GM13977 (cell line): ENCODE measurements at regions not wholly inside any gene's neighbourhood (a gene's known extent, or its start where the extent isn't known, plus 50 kb on each side); places are given as distances from the start of the nearest gene placed in this dataset.
"Not testable (repeated sequence)": the region's sequence is repeated elsewhere in the genome, so short reads cannot be mapped to it uniquely, and the experiment has no call there.

Experiments used
- DNase-seq: peaks from one replicate; pipeline ENCODE4 v3.0.0; 2012; ENCODE audit warnings: low spot score
- in situ Hi-C: fragments of 300-500 bp; cut with MboI; formaldehyde crosslinking; loops from one replicate; pipeline ENCODE4 v1.12.0; 2022; ENCODE audit warnings: low sequenced_read_pairs, low pct_unique_long_range_greater_than_20kb, mixed read lengths, inconsistent platforms; ENCODE audit not compliant: unreplicated experiment
- TF ChIP-seq, protein P1 (sequence below): IDR thresholded peaks from 2 replicates; pipeline ENCODE4 v1.5.1; 2012; ENCODE audit warnings: mild to moderate bottlenecking, control low read depth; ENCODE audit not compliant: insufficient read depth; ENCODE audit errors: extremely low read depth, missing control alignments

DNA sequence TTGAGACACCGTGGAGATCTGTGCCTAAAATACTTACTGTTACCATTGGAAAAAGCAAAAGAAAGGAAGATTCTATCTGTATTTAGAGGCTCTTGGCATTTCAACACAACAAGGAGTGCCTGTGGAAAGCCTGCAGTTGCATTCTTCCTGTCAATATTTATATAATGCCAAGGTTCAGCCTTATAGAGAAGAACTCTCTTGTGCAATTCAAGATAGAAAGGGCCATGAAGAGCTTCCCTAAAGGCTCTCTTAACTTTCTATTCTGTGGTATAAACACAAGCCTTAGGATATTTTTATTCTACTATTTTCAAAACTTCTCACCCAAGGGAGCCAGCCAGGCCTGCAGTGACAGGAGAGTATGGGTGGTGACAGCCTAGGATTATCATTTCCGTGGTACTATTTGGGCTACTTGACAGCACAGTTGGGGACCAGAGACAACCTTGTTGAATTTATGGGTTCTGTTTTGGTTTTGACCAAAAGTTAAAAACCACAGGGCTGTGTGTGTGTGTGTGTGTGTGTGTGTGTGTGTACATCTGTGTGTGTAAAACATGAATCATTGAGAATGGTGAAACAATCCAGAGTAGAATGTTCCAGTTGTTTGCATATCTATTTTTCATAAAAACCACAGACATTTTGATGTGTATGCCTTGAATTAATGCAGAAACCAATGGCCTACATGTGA lies 700.9 kb upstream of the SLC35B3 start:
- no peak for DNase-seq
- TF ChIP-seq, protein P1, sequence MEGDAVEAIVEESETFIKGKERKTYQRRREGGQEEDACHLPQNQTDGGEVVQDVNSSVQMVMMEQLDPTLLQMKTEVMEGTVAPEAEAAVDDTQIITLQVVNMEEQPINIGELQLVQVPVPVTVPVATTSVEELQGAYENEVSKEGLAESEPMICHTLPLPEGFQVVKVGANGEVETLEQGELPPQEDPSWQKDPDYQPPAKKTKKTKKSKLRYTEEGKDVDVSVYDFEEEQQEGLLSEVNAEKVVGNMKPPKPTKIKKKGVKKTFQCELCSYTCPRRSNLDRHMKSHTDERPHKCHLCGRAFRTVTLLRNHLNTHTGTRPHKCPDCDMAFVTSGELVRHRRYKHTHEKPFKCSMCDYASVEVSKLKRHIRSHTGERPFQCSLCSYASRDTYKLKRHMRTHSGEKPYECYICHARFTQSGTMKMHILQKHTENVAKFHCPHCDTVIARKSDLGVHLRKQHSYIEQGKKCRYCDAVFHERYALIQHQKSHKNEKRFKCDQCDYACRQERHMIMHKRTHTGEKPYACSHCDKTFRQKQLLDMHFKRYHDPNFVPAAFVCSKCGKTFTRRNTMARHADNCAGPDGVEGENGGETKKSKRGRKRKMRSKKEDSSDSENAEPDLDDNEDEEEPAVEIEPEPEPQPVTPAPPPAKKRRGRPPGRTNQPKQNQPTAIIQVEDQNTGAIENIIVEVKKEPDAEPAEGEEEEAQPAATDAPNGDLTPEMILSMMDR = no peak

DNA sequence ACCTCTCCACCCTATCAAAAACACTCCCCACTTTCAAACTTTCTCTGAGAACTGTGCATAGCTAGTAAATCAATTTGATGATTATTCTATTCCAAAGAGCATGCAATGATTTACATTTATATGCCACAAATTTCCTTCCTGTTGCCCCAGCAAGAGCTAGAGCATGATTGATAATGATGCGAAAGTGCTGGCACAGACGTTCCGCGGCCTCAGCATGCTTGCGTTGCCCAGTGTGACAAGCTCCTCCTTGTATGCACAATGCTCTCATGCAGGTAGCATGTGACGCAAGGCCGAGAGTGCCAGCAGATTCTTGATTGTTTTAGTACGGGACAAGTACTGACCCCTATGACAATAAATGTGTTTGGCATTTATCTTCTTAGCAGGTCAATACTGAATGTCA lies 696.3 kb upstream of the SLC35B3 start:
- TF ChIP-seq, protein P1 = no peak
- no peak for DNase-seq

More for the DNA sequence above, 700.9 kb upstream of the SLC35B3 start:
- in situ Hi-C loops = no loop called here

DNA sequence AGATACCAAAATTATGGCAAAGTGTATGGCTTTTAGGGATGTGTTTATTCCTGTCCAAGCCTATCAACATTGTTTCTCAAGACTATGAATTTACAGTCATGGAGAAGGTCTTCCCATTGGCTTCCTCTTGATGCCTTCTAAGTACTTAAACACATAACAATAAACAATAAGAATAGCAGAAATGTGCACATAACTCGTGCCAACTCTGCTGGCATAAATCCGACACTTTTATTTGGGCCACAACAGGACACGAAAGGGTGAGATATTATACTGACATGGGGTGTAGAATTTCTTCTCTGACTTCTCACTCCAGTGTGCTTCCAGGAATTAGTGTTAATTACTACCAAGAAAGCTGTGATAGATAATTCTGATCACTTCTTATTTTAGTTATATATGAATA lies 695.9 kb upstream of the SLC35B3 start:
- TF ChIP-seq, protein P1 = no peak
- in situ Hi-C loops = no loop called here
- DNase-seq = no peak

More for the DNA sequence above, 696.3 kb upstream of the SLC35B3 start:
- in situ Hi-C loops = no loop called here

DNA sequence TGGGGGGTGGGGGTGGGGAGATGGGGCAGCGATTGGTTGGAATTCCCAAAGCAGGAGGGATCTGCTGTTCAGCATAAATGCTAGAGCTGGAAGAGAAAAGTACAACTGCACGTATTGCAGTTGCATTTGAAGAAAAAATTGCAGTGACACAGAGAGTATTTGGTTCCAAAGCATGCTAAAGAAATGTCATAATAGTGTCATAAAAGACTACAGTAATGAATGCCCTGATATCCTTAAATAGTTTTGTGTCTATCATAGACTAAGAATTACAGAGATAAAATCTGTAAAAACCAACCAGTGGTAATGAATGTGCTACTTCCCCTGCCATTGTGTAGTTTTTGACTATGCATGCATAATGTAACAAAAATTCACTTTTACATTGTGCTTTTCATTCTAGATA lies 693.6 kb upstream of the SLC35B3 start:
- TF ChIP-seq, protein P1 = no peak
- in situ Hi-C loops = no loop called here
- DNase-seq = no peak

DNA sequence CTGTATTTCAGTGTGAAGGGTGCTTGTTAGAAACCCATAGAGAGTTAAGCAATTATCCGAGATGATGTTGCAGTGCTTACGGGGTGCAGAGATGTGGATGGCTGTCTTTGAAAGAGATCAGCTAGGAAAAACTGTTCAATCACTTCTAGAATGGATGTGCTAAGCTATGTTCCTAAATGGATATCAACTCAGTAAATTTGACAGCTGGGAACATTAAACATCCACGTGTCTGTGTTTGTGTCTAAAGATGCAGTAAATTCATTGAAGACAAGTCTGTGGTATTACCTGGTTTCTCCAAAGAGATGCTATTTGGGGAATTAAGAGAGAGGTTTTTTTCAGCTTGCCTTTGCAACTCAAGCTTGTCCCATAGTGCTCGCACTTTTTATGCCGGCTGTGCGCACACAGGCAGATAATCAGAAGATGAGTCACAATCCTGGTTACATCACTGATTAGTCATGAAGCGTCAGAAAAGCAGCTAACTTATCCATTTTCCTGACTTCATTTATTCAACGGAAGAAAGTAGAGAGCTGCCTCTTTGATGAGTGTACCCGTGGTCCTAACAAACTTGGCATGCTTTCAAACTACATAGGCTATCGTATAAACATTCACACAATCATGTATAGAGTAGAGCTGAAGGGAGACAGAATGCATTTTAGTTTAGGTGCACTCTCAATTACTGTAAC lies 691.7 kb upstream of the SLC35B3 start:
- in situ Hi-C loops = no loop called here
- TF ChIP-seq, protein P1 = no peak
- no peak for DNase-seq

DNA sequence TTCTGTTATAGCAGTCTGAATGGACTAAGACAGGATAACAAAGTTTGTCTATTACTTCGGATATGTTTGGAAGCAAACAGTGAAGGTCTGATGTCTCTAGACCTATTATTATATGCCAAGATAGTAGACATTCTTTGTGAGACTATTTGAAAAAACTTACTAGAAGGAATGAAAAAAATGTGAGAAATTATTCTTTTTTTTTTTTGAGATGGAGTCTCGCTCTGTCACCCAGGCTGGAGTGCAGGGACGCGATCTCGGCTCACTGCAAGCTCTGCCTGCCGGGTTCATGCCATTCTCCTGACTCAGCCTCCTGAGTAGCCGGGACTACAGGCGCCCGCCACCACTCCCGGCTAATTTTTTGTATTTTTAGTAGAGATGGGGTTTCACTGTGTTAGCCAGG lies 690.7 kb upstream of the SLC35B3 start:
- DNase-seq, in situ Hi-C loops: not testable (repeated sequence)

DNA sequence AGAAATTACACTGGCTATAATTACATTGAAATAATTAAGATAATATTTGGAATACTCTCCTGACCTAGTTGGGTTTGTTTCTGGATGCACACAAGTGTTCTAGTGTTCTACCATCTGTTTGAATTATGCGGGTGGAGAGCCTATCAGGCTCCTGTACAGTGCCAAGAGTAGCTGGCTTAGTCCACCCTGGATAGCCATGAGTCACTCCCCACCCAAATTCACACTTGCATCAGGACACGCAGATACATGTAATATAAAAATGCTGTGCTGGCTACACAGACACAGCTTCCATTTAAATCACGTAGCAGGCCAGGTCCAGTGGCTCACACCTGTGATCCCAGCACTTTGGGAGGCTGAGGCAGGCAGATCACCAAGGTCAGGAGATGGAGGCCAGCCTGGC lies 686.2 kb upstream of the SLC35B3 start:
- TF ChIP-seq, protein P1 = no peak
- no peak for DNase-seq
- in situ Hi-C loops = no loop called here
